Endothelial cell (in vitro differentiated cells): ENCODE measurements at regions not wholly inside any gene's neighbourhood (a gene's known extent, or its start where the extent isn't known, plus 50 kb on each side); places are given as distances from the start of the nearest gene placed in this dataset.

Source experiments
- DNase-seq: peaks from one replicate; pipeline ENCODE4 v3.0.0; 2021; ENCODE audit warnings: low spot score
- H3K27ac Mint-ChIP-seq: one replicate; pipeline ENCODE4 v1.8.0; 2021; ENCODE audit warnings: mixed read lengths, inconsistent platforms; ENCODE audit not compliant: unreplicated experiment
- H3K27me3 Mint-ChIP-seq: one replicate; pipeline ENCODE4 v1.8.0; 2021; ENCODE audit warnings: mild to moderate bottlenecking, moderate library complexity, mixed read lengths, inconsistent platforms; ENCODE audit not compliant: unreplicated experiment
- H3K36me3 Mint-ChIP-seq: one replicate; pipeline ENCODE4 v1.8.0; 2021; ENCODE audit warnings: mild to moderate bottlenecking, low read depth, mixed read lengths, inconsistent platforms; ENCODE audit not compliant: unreplicated experiment
- H3K4me1 Mint-ChIP-seq: one replicate; pipeline ENCODE4 v1.8.0; 2021; ENCODE audit warnings: mild to moderate bottlenecking, mixed read lengths, inconsistent platforms; ENCODE audit not compliant: unreplicated experiment
- H3K4me3 Mint-ChIP-seq: one replicate; pipeline ENCODE4 v1.8.0; 2021; ENCODE audit warnings: mild to moderate bottlenecking, mixed read lengths, inconsistent platforms; ENCODE audit not compliant: unreplicated experiment
- H3K9me3 Mint-ChIP-seq: one replicate; pipeline ENCODE4 v1.8.0; 2021; ENCODE audit warnings: mixed read lengths, inconsistent platforms; ENCODE audit not compliant: unreplicated experiment
- CTCF ChIP-seq: fragments of 200-600 bp; sonication (generic); IDR thresholded peaks from one replicate; pipeline ENCODE4 v1.5.0; 2021; ENCODE audit warnings: antibody characterized with exemption; ENCODE audit not compliant: unreplicated experiment

GRCh38 chr6:154596009-154596408, 85.5 kb upstream of the CNKSR3 start:
- H3K9me3 Mint-ChIP-seq = no peaks in the 10 kb centered on the region
- no peaks in the 10 kb centered on the region for H3K4me1 Mint-ChIP-seq
- peaks cover 2% of the 10 kb centered on the region for H3K27me3 Mint-ChIP-seq
- DNase-seq = no peak
- no peak overlapping the region for H3K27ac Mint-ChIP-seq
- no peak for TF ChIP-seq CTCF
- H3K36me3 Mint-ChIP-seq = no peaks in the 10 kb centered on the region
- H3K4me3 Mint-ChIP-seq = no peak overlapping the region

GRCh38 chr6:154596701-154597100, 86.2 kb upstream of the CNKSR3 start:
- no peaks in the 10 kb centered on the region for H3K36me3 Mint-ChIP-seq
- no peak overlapping the region for H3K4me3 Mint-ChIP-seq
- no peak for TF ChIP-seq CTCF
- no peaks in the 10 kb centered on the region for H3K4me1 Mint-ChIP-seq
- H3K27ac Mint-ChIP-seq = no peak overlapping the region
- peaks cover 2% of the 10 kb centered on the region for H3K27me3 Mint-ChIP-seq
- DNase-seq = no peak
- no peaks in the 10 kb centered on the region for H3K9me3 Mint-ChIP-seq

GRCh38 chr6:154598399-154598798, 87.9 kb upstream of the CNKSR3 start:
- TF ChIP-seq CTCF = no peak
- H3K27ac Mint-ChIP-seq = no peak overlapping the region

GRCh38 chr6:154602296-154602695, 91.8 kb upstream of the CNKSR3 start:
- peaks cover 9% of the 10 kb centered on the region for H3K4me1 Mint-ChIP-seq
- no peaks in the 10 kb centered on the region for H3K9me3 Mint-ChIP-seq
- H3K27me3 Mint-ChIP-seq = peaks cover 10% of the 10 kb centered on the region
- no peak overlapping the region for H3K27ac Mint-ChIP-seq
- no peak for TF ChIP-seq CTCF
- DNase-seq = no peak
- no peaks in the 10 kb centered on the region for H3K36me3 Mint-ChIP-seq
- H3K4me3 Mint-ChIP-seq = no peak overlapping the region

More at GRCh38 chr6:154598399-154598798, 87.9 kb upstream of the CNKSR3 start:
- Mint-ChIP-seq H3K4me1 (no peaks in the 10 kb centered on the region), H3K27me3 (peaks cover 3% of the 10 kb centered on the region), H3K36me3 (no peaks in the 10 kb centered on the region), H3K4me3 (no peak overlapping the region), H3K9me3 (no peaks in the 10 kb centered on the region)
- no peak for DNase-seq

GRCh38 chr6:154602708-154603107, 92.2 kb upstream of the CNKSR3 start:
- Mint-ChIP-seq H3K4me3 (no peak overlapping the region), H3K27me3 (peaks cover 10% of the 10 kb centered on the region), H3K27ac (no peak overlapping the region), H3K36me3 (no peaks in the 10 kb centered on the region), H3K9me3 (no peaks in the 10 kb centered on the region), H3K4me1 (peaks cover 9% of the 10 kb centered on the region)
- DNase-seq = no peak
- no peak for TF ChIP-seq CTCF
